ENCODE measurements at regions not wholly inside any gene's neighbourhood (a gene's known extent, or its start where the extent isn't known, plus 50 kb on each side); places are given as distances from the start of the nearest gene placed in this dataset.

DNA sequence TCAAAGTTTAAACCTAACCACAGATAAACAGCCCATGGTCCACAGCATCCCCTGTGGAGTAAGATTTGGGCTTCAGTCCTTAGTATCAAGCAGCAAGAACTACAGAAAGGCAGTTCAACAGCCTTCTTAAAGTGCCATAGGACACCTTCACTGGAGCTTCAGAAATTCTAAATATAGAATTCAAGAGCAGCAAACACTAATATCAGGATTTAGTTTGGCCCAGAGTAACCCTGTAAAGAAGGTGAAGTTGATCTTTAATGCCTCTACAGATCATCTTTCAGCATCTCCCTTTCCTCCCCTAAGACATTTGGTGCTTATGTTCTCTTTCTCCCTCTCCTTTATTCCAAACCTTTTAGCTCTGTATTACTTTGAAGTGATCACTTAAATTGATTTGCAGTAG is 59.5 kb upstream of the ARHGAP5 start:
- no peaks in the 10 kb centered on the region for H3K36me3 Mint-ChIP-seq (ENCODE audit: low read depth)

DNA sequence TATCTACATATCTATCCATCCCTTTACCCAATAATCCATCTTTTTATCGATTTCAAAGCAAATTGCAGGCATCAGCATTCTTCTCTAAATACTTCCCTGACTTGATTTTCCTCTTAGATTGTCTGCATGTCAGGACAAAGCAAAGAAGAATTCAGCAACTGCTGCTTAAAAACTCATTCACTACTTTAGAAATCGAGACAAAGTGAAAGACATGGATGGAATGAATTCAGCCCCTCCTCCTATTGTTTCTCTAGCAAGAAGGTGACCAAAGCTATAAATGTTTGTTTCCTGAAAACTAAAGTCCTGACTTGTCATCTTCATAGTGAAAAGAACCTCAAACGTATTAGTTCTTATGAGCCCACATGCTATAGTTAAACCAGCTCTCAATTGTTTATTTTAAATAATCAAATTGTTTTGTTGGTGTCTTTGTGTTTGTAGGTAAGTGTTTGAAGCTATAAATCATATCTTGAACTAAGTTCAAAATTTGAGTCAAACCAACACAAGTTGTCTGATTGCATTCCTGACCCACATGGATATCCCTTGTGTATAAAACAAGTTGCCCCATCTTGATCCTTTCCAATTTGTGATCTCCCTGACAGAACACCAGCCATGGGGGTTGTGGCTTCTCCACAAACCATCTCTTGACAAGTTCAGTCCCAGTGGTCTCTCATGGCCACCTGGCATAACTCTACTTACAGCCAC is 58.6 kb upstream of the ARHGAP5 start:
- Mint-ChIP-seq H3K4me3 (no peak overlapping the region), H3K27ac (ENCODE audit: unreplicated experiment) (no peak overlapping the region), H3K27me3 (ENCODE audit: low read depth) (no peaks in the 10 kb centered on the region)

More for the DNA sequence above, 59.5 kb upstream of the ARHGAP5 start:
- Mint-ChIP-seq H3K9me3 (no peaks in the 10 kb centered on the region), H3K27ac (ENCODE audit: unreplicated experiment) (no peak overlapping the region), H3K4me3 (no peak overlapping the region), H3K27me3 (ENCODE audit: low read depth) (no peaks in the 10 kb centered on the region), H3K4me1 (peaks cover 39% of the 10 kb centered on the region)
- DNase-seq (ENCODE audit: low read depth, low spot score), result no peak
- TF ChIP-seq, protein P1, sequence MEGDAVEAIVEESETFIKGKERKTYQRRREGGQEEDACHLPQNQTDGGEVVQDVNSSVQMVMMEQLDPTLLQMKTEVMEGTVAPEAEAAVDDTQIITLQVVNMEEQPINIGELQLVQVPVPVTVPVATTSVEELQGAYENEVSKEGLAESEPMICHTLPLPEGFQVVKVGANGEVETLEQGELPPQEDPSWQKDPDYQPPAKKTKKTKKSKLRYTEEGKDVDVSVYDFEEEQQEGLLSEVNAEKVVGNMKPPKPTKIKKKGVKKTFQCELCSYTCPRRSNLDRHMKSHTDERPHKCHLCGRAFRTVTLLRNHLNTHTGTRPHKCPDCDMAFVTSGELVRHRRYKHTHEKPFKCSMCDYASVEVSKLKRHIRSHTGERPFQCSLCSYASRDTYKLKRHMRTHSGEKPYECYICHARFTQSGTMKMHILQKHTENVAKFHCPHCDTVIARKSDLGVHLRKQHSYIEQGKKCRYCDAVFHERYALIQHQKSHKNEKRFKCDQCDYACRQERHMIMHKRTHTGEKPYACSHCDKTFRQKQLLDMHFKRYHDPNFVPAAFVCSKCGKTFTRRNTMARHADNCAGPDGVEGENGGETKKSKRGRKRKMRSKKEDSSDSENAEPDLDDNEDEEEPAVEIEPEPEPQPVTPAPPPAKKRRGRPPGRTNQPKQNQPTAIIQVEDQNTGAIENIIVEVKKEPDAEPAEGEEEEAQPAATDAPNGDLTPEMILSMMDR (conservative IDR thresholded peaks at IDR 0.05), result no peak

DNA sequence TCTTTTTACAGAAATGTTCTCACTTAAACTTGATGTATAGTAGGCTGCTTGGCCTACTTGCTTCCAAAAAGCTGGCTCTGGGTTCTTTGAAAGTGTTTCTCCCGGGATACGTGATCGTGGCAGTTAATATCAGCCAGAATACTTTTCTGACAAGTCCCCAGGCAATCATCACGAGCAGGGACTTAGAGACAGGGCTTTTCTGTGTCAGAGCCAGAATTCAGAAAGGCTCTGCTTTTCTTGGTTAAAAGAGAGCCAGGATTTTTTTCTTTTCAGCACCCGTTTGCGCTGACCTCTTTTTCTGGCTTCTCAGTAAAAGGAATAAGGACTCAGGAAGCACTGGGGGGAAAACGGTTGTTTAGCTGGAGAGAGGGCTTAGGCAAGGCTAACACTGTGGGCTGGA is 57.8 kb upstream of the ARHGAP5 start:
- Mint-ChIP-seq H3K36me3 (ENCODE audit: low read depth) (no peaks in the 10 kb centered on the region), H3K27ac (ENCODE audit: unreplicated experiment) (peak overlapping the region; percentile 12), H3K4me3 (no peak overlapping the region), H3K27me3 (ENCODE audit: low read depth) (no peaks in the 10 kb centered on the region), H3K9me3 (peaks cover under 1% of the 10 kb centered on the region), H3K4me1 (peaks cover 24% of the 10 kb centered on the region)
- TF ChIP-seq, protein P1 (conservative IDR thresholded peaks at IDR 0.05), result no peak
- DNase-seq (ENCODE audit: low read depth, low spot score), result no peak

More for the DNA sequence above, 58.6 kb upstream of the ARHGAP5 start:
- peaks cover 31% of the 10 kb centered on the region for H3K4me1 Mint-ChIP-seq
- no peaks in the 10 kb centered on the region for H3K36me3 Mint-ChIP-seq (ENCODE audit: low read depth)
- DNase-seq (ENCODE audit: low read depth, low spot score), result no peak
- H3K9me3 Mint-ChIP-seq, result no peaks in the 10 kb centered on the region
- TF ChIP-seq, protein P1 (conservative IDR thresholded peaks at IDR 0.05), result no peak

DNA sequence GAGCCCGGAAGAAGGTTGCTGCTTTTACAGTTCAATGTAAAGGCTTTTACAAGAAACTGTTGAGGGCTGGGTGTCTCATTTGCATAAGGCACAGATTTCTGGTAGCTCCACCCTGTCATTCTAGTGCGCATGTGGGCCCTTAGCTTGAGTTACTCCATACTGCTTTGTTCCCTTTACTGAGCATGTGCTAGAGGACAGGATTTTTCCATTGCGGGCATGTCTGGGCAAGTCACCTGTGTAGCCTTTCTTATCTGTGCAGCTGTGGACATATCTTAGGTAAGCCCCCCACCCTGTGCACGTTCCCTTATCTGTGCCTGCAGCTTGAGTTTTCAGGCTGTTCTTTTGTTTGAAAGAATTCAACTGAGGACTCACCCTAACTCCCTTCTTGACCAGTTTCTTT is 56.2 kb upstream of the ARHGAP5 start:
- DNase-seq (ENCODE audit: low read depth, low spot score), result no peak
- H3K36me3 Mint-ChIP-seq (ENCODE audit: low read depth), result no peaks in the 10 kb centered on the region
- H3K9me3 Mint-ChIP-seq, result peaks cover 5% of the 10 kb centered on the region
- peak overlapping the region; percentile 9 for H3K27ac Mint-ChIP-seq (ENCODE audit: unreplicated experiment)
- peaks cover 18% of the 10 kb centered on the region for H3K4me1 Mint-ChIP-seq
- TF ChIP-seq, protein P1 (conservative IDR thresholded peaks at IDR 0.05), result no peak
- no peak overlapping the region for H3K4me3 Mint-ChIP-seq
- H3K27me3 Mint-ChIP-seq (ENCODE audit: low read depth), result no peaks in the 10 kb centered on the region

DNA sequence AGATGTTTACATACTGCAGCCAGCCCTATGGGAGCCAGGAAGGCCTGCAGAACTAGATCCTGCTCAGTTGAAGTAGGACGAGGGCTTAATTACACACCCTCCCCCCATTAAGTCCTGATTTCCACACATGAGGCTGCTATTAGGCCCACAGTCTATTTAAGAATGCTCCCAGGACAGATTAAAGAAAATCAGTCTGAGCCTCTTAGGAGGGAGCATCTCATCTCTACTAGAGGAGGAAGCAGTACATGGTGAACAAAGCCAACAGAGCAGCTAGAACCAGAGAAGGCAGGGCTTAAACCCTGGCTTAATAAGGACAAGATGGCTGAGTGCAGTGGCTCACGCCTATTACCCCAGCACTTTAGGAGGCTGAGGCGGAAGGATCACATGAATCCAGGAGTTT is 55.8 kb upstream of the ARHGAP5 start:
- TF ChIP-seq, protein P1 (conservative IDR thresholded peaks at IDR 0.05), result no peak
- peak overlapping the region; percentile 9 for H3K27ac Mint-ChIP-seq (ENCODE audit: unreplicated experiment)
- H3K36me3 Mint-ChIP-seq (ENCODE audit: low read depth), result no peaks in the 10 kb centered on the region

More for the DNA sequence above, 55.8 kb upstream of the ARHGAP5 start:
- H3K9me3 Mint-ChIP-seq, result peaks cover 5% of the 10 kb centered on the region
- DNase-seq (ENCODE audit: low read depth, low spot score), result no peak
- H3K4me3 Mint-ChIP-seq, result no peak overlapping the region
- no peaks in the 10 kb centered on the region for H3K27me3 Mint-ChIP-seq (ENCODE audit: low read depth)
- H3K4me1 Mint-ChIP-seq, result peaks cover 18% of the 10 kb centered on the region

Measured in neural crest cell (in vitro differentiated cells).